HG02588 (cell line): ENCODE measurements at regions not wholly inside any gene's neighbourhood (a gene's known extent, or its start where the extent isn't known, plus 50 kb on each side); places are given as distances from the start of the nearest gene placed in this dataset.

Experiments used
- ATAC-seq: cut with Tn5 transposase; IDR thresholded peaks from one replicate; pipeline ENCODE4 v1.9.1; 2021; ENCODE audit warnings: mild to moderate bottlenecking, moderate library complexity; ENCODE audit not compliant: unreplicated experiment

DNA sequence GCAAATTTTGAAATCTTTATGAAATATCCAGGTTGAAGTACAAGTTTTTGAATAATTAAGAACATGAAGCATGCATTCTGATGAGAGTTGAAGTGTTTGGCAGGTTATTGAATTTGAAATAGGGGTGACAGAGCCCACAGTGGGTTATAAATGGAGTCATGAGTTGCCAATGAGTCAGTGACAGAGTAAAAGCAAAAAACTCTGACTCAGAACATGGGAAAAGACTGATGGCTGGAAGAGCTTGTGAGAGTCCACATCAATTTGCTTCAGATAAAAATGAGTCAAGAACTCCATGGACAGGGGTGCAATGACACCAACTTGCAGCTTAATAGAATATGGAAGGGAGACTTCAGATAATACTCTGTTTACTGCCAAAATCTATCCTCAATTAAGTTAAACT, 105.3 kb downstream of the SLC6A15 start:
- ATAC-seq: no peak

DNA sequence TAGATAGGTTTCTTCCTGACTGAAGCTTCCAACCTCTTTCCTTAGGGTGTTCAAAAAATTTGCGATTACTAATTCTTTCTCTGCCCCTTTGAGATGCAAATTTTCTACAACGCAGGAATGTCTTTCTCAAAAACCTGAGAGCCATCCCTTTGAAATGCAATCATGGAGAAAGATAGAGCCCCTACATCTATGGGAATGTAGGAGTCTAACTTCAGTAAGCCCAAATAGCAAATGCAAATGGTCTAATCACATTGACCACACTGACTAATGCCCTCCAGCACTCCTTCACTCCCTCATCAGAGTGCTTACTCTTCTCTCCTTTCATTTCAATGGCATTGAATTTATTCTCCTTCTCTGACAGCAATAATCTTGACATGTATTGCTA, 107.1 kb downstream of the SLC6A15 start:
- ATAC-seq: no peak

GRCh38 chr12:84804691-84805473, 107.7 kb downstream of the SLC6A15 start:
- ATAC-seq: no peak

GRCh38 chr12:84803661-84804060, 108.9 kb downstream of the SLC6A15 start:
- no peak for ATAC-seq

DNA sequence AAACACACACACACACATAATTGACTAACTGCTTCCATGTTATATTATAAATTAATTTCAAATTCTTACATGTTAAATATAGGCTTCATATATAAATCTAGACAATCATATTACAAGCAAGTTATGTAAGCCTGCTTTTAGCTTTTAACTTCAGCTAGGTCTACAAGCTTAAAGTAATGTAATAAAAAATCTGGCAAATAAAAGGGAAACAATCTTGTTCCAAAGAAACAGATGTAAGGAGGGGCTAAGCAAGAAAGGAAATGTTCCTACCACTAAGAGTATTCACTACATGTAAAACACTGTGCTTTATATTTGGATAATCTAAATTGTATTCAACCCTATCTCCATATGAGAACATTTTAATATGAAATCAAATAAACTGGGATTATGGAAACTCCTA, 110.4 kb downstream of the SLC6A15 start:
- no peak for ATAC-seq

- ATAC-seq: no peak
These were observed 118.8 kb downstream of the SLC6A15 start for GRCh38 chr12:84793558-84794367.

DNA sequence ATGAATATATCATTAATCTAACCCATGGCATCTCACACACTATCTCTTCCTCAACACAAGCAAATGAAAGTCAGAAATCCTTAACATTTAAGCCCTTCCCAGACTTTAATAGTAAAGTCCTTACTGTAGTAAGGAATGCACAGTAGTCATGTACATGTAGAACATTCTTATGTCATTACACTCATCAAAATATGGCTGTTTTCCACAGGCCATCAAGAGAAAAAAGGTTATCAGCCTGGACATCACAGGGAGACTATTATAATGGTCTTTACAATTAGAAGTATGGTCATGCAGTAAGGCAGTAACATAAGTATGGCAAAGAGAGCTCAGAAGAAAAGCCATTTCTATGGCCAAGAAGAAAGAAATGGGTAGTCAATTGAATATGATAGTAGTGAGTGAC, 121.2 kb downstream of the SLC6A15 start:
- ATAC-seq: no peak

DNA sequence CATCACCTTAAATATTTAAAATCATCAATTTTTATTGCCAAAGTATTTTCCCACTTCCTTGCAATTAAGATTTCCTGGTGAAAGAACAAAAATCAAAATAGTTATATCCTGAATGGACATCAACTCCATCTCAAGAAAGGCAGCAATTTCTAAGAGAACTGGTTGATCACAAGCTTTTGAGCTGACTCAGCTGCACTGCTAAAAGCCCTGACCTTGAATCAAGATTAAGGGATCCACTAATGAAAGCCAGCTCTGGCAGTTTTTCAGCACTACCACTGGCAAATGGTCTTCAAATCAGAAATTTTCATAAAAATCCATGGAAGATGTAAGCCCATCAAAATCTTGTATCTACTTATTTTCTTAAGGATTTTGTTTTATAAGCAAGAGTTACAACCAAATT, 123.4 kb downstream of the SLC6A15 start:
- no peak for ATAC-seq

DNA sequence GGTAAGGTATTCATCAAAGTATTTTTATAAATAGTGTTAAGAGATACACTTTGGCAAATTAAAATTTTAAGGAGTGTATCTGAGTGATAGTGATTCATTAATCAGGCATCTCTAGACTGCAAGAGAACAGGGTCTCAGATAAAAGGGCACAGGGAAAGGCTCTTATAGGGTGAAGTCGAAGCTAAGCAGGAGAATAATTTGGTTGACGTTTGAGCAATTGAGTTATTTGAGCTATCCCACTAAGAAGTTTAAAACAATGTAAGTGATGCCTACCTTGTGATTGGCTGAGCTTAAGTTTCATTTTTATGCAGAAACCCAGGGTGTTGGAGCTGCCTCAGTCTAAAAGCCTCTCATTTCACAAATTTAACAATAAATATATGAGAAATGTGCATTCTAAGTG, 125.3 kb downstream of the SLC6A15 start:
- no peak for ATAC-seq

DNA sequence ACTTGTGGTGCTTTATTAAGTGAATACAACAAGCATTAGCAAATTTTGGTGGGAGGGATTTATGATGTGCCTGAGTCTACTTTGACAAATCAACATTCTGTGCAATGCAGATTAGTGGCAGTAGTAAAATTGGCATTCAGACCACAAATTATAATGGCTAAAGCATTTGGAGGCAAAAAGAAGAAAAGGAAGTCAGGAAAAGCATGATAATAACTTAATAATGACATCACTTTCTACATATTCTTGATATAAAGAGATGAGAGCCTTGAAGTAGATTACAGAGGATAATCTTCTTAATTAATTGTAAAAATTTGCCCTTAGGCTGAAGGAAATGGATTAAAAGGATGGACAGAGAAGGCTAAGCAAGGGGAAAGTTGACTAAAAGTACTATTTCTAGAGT, 126.0 kb downstream of the SLC6A15 start:
- ATAC-seq: no peak

DNA sequence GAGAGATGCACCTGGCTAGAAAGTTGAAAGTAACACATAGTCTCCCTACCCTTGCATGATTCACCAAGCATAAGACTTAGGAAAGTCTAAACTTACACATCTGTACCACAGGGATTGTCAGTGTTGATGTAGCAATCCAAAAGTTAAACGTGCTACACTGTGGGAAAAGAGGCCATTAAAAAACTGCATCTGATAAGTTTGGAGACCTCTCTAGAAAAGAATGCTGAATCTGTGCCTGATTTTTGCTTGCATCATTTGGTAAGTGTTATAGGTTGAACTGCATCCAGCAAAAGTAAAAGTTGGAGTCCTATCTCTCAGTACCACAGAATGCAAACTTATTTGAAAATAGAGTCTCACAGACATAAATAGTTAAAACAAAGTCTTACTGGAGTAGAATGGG, 126.6 kb downstream of the SLC6A15 start:
- ATAC-seq: no peak

DNA sequence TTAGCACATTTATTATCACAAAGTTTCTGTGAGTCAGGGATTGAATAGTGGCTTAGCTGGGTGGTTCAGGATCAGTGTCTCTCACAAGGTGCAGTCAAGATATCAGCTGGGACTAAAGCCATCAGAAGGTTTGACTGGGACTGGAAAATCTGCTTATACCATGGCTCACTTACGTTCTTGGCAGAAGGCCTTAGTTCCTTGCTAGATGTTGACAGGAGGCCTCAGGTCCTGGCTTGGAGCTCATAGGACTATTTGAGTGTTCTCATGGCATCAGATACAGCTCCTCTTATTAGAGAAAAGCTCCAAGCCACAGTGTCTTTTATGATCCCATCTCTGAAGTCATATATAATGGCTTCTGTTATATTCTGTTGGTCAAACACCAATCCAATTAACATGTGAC, 127.3 kb downstream of the SLC6A15 start:
- ATAC-seq: no peak

DNA sequence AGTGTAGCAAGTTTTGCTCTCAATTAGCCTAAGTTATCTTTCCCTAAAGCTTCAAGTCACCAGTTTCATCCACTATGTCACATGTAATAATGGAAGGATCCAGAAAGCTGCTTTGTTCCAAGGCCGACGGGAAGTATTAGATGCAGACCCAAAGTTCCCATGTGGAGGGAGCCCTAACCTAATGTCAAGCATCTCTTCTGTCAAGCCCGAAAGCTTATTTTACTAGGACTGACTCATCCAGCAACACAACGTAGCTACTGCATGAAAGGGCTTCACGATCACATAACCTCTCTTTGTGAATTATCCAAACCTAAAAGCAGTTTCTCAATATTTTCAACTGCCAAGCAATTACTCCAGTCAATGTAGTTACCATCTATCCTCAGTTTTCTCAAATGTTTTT, 133.4 kb downstream of the SLC6A15 start:
- ATAC-seq: no peak

GRCh38 chr12:84772281-84772680, 140.3 kb downstream of the SLC6A15 start:
- no peak for ATAC-seq

DNA sequence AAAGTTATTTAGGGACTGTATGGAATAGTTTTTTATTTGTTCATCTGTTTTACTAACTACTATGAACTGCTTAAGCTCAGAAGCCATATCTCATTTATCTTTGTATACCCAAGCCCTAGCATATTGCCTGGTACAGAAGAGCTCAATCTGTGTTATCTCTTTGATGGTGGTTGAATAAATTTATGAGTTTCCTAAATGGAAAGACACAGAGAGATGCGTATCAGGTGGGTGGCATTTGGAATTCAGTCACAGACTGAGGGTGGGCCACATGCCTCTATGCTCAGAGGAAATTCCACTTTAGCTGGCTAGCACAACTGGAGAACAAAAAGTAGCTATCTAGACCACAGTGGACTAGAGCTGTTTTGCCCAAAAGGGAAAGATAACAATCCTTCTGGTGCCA, 145.5 kb downstream of the SLC6A15 start:
- no peak for ATAC-seq

DNA sequence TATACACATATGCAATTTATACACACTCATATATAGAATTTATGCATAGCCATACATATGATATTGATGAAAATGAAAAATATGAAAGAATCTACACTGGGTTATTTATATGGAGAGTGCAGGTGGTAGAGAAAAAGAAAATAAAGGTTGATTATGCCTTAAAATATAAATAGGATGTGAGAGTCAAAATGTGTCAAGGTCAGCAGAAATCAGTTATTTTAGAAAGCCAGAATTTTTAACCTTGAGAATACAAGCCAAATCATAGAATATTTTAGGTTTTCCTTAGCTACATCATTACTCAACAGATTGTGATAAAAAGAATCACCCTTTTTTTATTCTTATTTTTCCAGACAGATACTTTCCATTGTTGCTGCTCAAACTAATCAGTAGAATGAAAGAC, 146.2 kb downstream of the SLC6A15 start:
- no peak for ATAC-seq

GRCh38 chr12:84764001-84764400, 148.6 kb downstream of the SLC6A15 start:
- no peak for ATAC-seq

- ATAC-seq: no peak
These were observed 149.5 kb downstream of the SLC6A15 start for GRCh38 chr12:84763107-84763506.

- ATAC-seq: no peak
These were observed 152.3 kb downstream of the SLC6A15 start for GRCh38 chr12:84760091-84760865.

GRCh38 chr12:84757978-84758377, 154.6 kb downstream of the SLC6A15 start:
- no peak for ATAC-seq

DNA sequence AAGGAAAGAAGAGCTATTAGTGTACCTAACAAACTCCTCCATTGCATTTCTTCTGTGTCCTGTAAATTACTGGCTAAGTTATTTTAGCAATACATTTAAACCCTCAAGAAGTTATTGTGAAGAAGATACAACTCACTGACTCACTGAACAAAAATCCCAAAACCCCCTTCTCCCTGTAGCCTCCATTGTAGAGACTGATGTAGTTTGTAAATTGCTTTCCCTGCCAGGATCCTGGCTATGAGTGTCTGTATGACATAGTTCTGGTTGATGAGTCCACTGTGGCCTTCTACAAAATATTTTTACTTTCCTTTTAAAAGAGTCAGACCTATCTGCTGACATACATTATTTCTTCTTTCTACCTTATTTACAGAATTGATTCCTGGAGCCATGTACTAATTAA, 155.6 kb downstream of the SLC6A15 start:
- ATAC-seq: no peak

GRCh38 chr12:84745127-84745526, 167.5 kb downstream of the SLC6A15 start:
- no peak for ATAC-seq
